Lower leg skin (tissue), 4 donors: ENCODE measurements at regions not wholly inside any gene's neighbourhood (a gene's known extent, or its start where the extent isn't known, plus 50 kb on each side); places are given as distances from the start of the nearest gene placed in this dataset.

Experiments
- DNase-seq, 2 donors: peaks; one replicate each; pipeline ENCODE4 v3.0.0-alpha.2; 2019; ENCODE audit warnings: low spot score in 2 of 2
- H3K4me3 ChIP-seq: fragments of 200-600 bp; sonication (generic); 2 replicates; pipeline ENCODE4 v1.5.1; 2017; ENCODE audit warnings: mild to moderate bottlenecking, low read depth; ENCODE audit not compliant: poor library complexity, severe bottlenecking
- CTCF ChIP-seq, 3 donors: fragments of 450-650 bp; IDR thresholded peaks; one replicate each; pipeline ENCODE4 v1.5.1; 2016; ENCODE audit warnings: antibody characterized with exemption in 3 of 3, mild to moderate bottlenecking in 3 of 3, moderate library complexity in 2 of 3
- POLR2A ChIP-seq, 2 donors: fragments of 450-650 bp; IDR thresholded peaks; one replicate each; pipeline ENCODE4 v1.6.1; 2016 to 2017; ENCODE audit warnings: antibody characterized with exemption in 2 of 2, mild to moderate bottlenecking in 1 of 2, moderate library complexity in 1 of 2
- WGBS, 2 donors: methylation state at CpG; one replicate each; pipeline ENCODE4 v1.1.5; 2018; 5-methylcytosine and 5-hydroxymethylcytosine counted together
- intact Hi-C: fragments of 100-400 bp; cut with DNase I; formaldehyde crosslinking; loops from one replicate; pipeline ENCODE4 v1.15.0; 2023; ENCODE audit warnings: low total_unique reads

GRCh38 chr11:80204021-80204420 is 763.2 kb upstream of the TENM4 start:
- no peak overlapping the region for H3K4me3 ChIP-seq
- no peak for TF ChIP-seq CTCF (IDR thresholded peaks at IDR 0.05)
- TF ChIP-seq POLR2A (IDR thresholded peaks at IDR 0.05): no peak
- DNase-seq: no peak
- intact Hi-C loops: no loop called here

GRCh38 chr11:80196932-80197554 is 756.2 kb upstream of the TENM4 start:
- intact Hi-C loops: no loop called here
- no peak for DNase-seq
- H3K4me3 ChIP-seq: no peak overlapping the region
- WGBS, 2 donors: 60 to 62% methylated on average over 4 of the region's 4 CpGs
- TF ChIP-seq CTCF (IDR thresholded peaks at IDR 0.05) (no peak), POLR2A (IDR thresholded peaks at IDR 0.05) (no peak)

- no peak for DNase-seq
- intact Hi-C loops: no loop called here
- TF ChIP-seq POLR2A (IDR thresholded peaks at IDR 0.05) (no peak), CTCF (IDR thresholded peaks at IDR 0.05) (no peak)
- H3K4me3 ChIP-seq: no peak overlapping the region
These were observed 755.2 kb upstream of the TENM4 start for GRCh38 chr11:80196041-80196440.

GRCh38 chr11:80194625-80195024 is 753.8 kb upstream of the TENM4 start:
- H3K4me3 ChIP-seq: no peak overlapping the region
- intact Hi-C loops: no loop called here
- TF ChIP-seq POLR2A (IDR thresholded peaks at IDR 0.05) (no peak), CTCF (IDR thresholded peaks at IDR 0.05) (no peak)
- no peak for DNase-seq
- 61 to 67% methylated on average over 1 of the region's 1 CpG for WGBS, 2 donors

- H3K4me3 ChIP-seq: no peak overlapping the region
- no peak for TF ChIP-seq POLR2A (IDR thresholded peaks at IDR 0.05)
- TF ChIP-seq CTCF (IDR thresholded peaks at IDR 0.05): no peak
- 74 to 79% methylated on average over 1 of the region's 1 CpG for WGBS, 2 donors
- no peak for DNase-seq
- intact Hi-C loops: no loop called here
These were observed 753.2 kb upstream of the TENM4 start for GRCh38 chr11:80194016-80194415.

GRCh38 chr11:80188076-80188627 is 747.3 kb upstream of the TENM4 start:
- WGBS, 2 donors: 53 to 71% methylated on average over 2 of the region's 2 CpGs
- no peak for DNase-seq
- H3K4me3 ChIP-seq: no peak overlapping the region
- no peak for TF ChIP-seq POLR2A (IDR thresholded peaks at IDR 0.05)
- no peak for TF ChIP-seq CTCF (IDR thresholded peaks at IDR 0.05)
- intact Hi-C loops: no loop called here
